ENCODE measurements at regions not wholly inside any gene's neighbourhood (a gene's known extent, or its start where the extent isn't known, plus 50 kb on each side); places are given as distances from the start of the nearest gene placed in this dataset.
A peak's percentile ranks its signal among the peaks of the same experiment; 100 is the strongest.

GRCh38 chr6:130314271-130314670 is 51.5 kb upstream of the TMEM200A start:
- no peak for DNase-seq

- no peak for DNase-seq
Measured at GRCh38 chr6:130313206-130313605, 52.6 kb upstream of the TMEM200A start.

GRCh38 chr6:130309028-130309427 is 56.8 kb upstream of the TMEM200A start:
- DNase-seq, result no peak

DNA sequence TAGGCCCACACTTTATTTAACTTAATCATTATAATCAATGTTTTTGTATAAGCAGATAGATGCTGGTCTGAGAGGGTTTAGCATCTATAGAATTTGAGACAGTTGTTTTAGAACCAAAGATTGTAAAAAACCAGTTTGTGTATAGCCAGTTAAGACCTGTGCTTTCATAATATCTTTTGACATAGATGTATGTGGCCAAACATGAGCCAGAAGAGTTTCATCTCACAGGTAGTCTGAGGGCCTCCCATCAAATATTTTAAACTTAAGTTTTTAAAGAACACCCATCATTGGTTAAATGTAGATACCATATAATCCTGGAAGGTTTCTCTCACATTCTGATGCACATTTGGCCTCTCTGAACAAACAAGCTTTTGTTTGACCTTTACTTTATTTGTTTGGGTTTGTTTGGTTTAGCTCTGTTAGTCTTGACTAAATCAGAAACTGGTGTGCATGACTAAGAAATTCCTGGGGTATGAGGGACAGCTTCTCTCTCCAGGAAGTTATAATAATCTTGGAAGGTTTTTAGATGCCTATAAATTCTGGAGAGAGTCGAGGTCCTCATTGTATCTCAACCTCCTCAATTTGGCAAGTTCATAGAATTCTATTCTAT is 58.0 kb upstream of the TMEM200A start:
- DNase-seq, result no peak

DNA sequence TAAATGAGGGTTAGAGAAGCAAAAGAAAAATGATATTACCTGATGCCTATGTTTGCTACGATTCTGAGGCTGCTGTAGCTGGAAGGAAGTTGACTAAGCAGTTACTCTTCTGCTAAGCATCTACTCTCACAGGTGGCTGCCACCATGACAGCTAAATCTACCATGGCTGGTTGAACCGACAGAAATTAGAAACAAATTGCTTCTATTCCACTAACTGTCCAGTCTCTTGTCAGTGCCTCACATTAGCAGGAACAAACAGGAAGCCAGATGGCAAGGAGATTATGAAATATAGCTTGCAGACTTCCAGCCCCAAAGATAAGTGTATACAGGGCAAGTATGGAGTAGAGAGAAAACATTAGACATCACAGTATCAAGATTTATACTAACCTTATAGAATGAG is 59.4 kb upstream of the TMEM200A start:
- DNase-seq, result no peak

GRCh38 chr6:130303431-130303830 is 62.4 kb upstream of the TMEM200A start:
- DNase-seq, result no peak

DNA sequence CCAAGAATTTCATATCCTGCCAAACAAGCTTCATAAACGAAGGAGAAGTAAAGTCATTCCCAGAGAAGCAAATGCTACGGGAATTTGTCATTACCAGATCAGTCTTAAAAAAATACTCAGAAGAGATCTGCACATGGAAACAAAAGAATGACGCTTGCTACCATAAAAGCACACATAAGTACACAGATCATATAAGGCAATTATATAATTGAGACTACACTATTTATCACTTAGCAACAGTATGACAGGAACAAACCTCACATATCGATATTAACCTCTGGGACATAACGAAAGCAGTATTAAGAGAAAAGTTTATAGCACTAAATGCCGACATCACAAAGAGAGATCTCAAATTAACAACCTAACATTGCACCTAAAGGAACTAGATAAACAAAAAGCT is 67.6 kb upstream of the TMEM200A start:
- no peak for DNase-seq

- no peak for DNase-seq
Measured at GRCh38 chr6:130296854-130297253, 69.0 kb upstream of the TMEM200A start.

DNA sequence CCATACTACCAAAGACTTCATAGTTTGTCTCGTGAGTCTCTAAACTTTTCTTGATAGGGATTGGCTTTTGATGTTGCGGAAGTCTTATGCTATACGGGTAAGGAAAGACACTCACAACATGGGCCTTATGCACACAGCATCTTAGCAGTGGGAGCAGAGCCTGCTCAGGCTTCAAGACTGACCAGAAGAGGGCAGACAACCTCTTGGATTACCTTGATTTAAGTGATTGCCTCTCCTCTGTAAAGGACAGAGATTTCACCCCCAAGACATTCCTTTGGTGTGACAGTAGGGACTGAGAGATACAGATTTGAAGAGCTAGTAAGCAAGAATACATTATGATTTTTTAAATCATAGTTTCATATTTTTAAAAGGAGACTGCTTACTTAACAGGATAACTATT is 71.0 kb upstream of the SAMD3 start:
- DNase-seq, result peak; percentile 34

GRCh38 chr6:130288065-130288464 is 65.3 kb upstream of the SAMD3 start:
- DNase-seq, result no peak

DNA sequence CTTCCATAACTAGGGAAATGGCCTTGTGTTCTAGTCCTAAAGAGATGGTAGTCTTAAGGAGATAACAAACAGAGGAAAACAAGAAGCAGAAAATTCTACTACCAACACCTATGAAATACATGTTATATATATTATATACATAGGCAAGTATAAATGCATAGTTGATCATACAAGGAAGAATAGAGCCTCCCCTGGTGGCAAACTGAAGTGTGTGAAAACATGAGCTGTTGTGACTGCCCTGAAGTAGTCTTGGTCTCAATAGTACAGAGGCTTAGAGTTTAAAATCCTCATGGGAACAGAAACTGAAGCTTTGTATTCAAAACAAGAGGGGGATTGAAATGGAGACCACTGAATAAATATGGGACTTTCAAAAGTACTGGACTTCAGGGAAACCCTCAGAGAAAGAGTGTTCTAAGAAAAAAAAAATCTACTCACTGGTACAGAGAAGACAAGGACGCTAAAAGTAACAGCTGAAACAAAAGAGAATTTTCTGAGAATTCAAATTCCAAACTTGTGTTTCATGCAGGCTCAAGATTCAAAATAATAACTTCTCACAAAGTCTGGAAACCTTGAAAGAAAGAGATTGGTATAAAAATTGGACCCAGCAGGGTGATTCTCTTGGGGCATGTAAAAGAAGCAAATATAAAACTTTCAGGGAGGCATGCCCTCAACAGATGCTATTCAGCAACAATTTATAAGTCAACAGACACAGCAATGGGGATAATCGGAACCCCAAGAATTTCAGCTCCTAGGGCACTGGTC is 59.7 kb upstream of the SAMD3 start:
- DNase-seq, result no peak

DNA sequence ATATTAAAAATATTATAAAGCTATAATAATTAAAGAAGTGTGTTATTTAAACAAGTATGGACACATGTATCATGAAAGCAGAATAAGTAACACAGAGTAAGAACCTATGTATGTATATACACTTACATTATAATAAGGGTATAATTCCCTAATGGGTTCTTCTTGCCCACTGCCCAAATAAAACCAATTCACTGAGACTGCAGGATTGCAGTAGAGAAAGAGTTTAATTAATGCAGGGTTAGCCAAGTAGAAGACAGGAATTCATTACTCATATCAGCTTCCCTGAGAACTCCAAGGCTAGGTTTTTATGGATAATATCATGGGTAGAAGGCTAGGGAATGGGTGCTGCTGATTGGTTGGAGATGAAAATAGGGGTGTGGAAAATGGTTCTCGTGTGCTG is 53.8 kb upstream of the SAMD3 start:
- no peak for DNase-seq

DNA sequence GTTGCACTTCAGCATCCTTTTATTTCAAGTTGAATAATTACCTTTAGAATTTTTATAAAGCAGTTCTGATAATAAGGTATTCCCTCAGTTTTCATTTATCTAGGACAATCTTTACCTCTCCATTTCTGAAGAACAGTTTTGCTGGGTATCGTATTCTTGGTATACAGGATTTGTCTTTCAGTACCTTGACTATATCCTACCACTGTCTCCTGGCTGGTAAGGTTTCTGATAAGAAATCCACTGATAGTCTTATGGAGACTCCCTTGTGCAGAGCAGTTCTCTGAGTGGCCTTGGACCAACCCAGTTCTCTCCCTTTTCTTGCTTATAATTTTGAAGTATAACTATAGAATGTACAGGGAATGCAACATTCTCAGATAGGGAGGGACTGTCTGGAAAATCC is 51.3 kb upstream of the SAMD3 start:
- DNase-seq, result no peak

Measured in NCI-H69 (cell line).